ENCODE measurements at regions not wholly inside any gene's neighbourhood (a gene's known extent, or its start where the extent isn't known, plus 50 kb on each side); places are given as distances from the start of the nearest gene placed in this dataset.
"Not testable (repeated sequence)": the region's sequence is repeated elsewhere in the genome, so short reads cannot be mapped to it uniquely, and the experiment has no call there.

GRCh38 chr9:67362325-67362724 lies 370.0 kb upstream of the SPATA31A3 start:
- H3K27me3 Mint-ChIP-seq; H3K4me3 ChIP-seq (ENCODE audit: control extremely low read depth in 1 of 5, extremely low read depth in 1 of 5, insufficient read depth in 1 of 5, low read depth in 2 of 5, low read length in 4 of 5); DNase-seq; intact Hi-C loops (cut with micrococcal nuclease); POLR2A ChIA-PET; H2AFZ ChIP-seq (ENCODE audit: insufficient read depth, low read depth, low read length, poor library complexity, severe bottlenecking); H3K27ac ChIP-seq (ENCODE audit: low read length in 2 of 2); ATAC-seq (ENCODE audit: low read depth); CTCF ChIA-PET; H3K9me3 ChIP-seq (ENCODE audit: control extremely low read depth in 1 of 3, control insufficient read depth in 2 of 3, insufficient read depth in 1 of 3, low read length in 2 of 3); H3K4me1 ChIP-seq (ENCODE audit: control insufficient read depth in 2 of 2, insufficient read depth in 2 of 2, low read length in 2 of 2); H3K36me3 ChIP-seq (replicated peaks in 1 of 2; ENCODE audit: control extremely low read depth in 1 of 2, control insufficient read depth in 1 of 2, extremely low read depth in 1 of 2, insufficient read depth in 2 of 2, low read length in 1 of 2); H3K9me3 Mint-ChIP-seq (ENCODE audit: insufficient read depth); H3K27ac Mint-ChIP-seq; H3K4me2 ChIP-seq (replicated peaks; ENCODE audit: low read depth, low read length, poor library complexity, severe bottlenecking); H3K79me2 ChIP-seq (ENCODE audit: control insufficient read depth, insufficient read depth, low read length); H3K4me3 Mint-ChIP-seq; H3K9ac ChIP-seq (ENCODE audit: low read length); H4K20me1 ChIP-seq (ENCODE audit: control insufficient read depth, insufficient read depth, low read length, poor library complexity, severe bottlenecking); H3K4me1 Mint-ChIP-seq; H3K27me3 ChIP-seq (replicated peaks in 1 of 4; ENCODE audit: control extremely low read depth in 1 of 4, control insufficient read depth in 3 of 4, insufficient read depth in 4 of 4, low read length in 3 of 4): not testable (repeated sequence)
- WGBS (ENCODE audit: insufficient coverage): no CpG with 5 or more reads among the region's 7 CpGs

GRCh38 chr9:67353961-67354360 lies 361.6 kb upstream of the SPATA31A3 start:
- ATAC-seq (ENCODE audit: low read depth); H3K9me3 Mint-ChIP-seq (ENCODE audit: insufficient read depth); H3K4me3 ChIP-seq (ENCODE audit: control extremely low read depth in 1 of 5, extremely low read depth in 1 of 5, insufficient read depth in 1 of 5, low read depth in 2 of 5, low read length in 4 of 5); H3K27me3 ChIP-seq (replicated peaks in 1 of 4; ENCODE audit: control extremely low read depth in 1 of 4, control insufficient read depth in 3 of 4, insufficient read depth in 4 of 4, low read length in 3 of 4); intact Hi-C loops (cut with micrococcal nuclease); H3K27ac ChIP-seq (ENCODE audit: low read length in 2 of 2); H3K4me3 Mint-ChIP-seq; POLR2A ChIA-PET; CTCF ChIA-PET; H3K4me1 Mint-ChIP-seq; DNase-seq; H3K4me2 ChIP-seq (replicated peaks; ENCODE audit: low read depth, low read length, poor library complexity, severe bottlenecking); H3K9me3 ChIP-seq (ENCODE audit: control extremely low read depth in 1 of 3, control insufficient read depth in 2 of 3, insufficient read depth in 1 of 3, low read length in 2 of 3); H2AFZ ChIP-seq (ENCODE audit: insufficient read depth, low read depth, low read length, poor library complexity, severe bottlenecking); H3K27ac Mint-ChIP-seq; H3K36me3 ChIP-seq (replicated peaks in 1 of 2; ENCODE audit: control extremely low read depth in 1 of 2, control insufficient read depth in 1 of 2, extremely low read depth in 1 of 2, insufficient read depth in 2 of 2, low read length in 1 of 2); H3K79me2 ChIP-seq (ENCODE audit: control insufficient read depth, insufficient read depth, low read length); H3K9ac ChIP-seq (ENCODE audit: low read length); H3K27me3 Mint-ChIP-seq; H4K20me1 ChIP-seq (ENCODE audit: control insufficient read depth, insufficient read depth, low read length, poor library complexity, severe bottlenecking); H3K4me1 ChIP-seq (ENCODE audit: control insufficient read depth in 2 of 2, insufficient read depth in 2 of 2, low read length in 2 of 2): not testable (repeated sequence)
- no CpG with 5 or more reads among the region's 4 CpGs for WGBS (ENCODE audit: insufficient coverage)

GRCh38 chr9:67349424-67349759 lies 357.0 kb upstream of the SPATA31A3 start:
- CTCF ChIA-PET; ATAC-seq (ENCODE audit: low read depth); intact Hi-C loops (cut with micrococcal nuclease); H3K4me3 Mint-ChIP-seq; H3K9me3 ChIP-seq (ENCODE audit: control extremely low read depth in 1 of 3, control insufficient read depth in 2 of 3, insufficient read depth in 1 of 3, low read length in 2 of 3); H3K9me3 Mint-ChIP-seq (ENCODE audit: insufficient read depth); H3K27ac Mint-ChIP-seq; DNase-seq; H3K27me3 ChIP-seq (replicated peaks in 1 of 4; ENCODE audit: control extremely low read depth in 1 of 4, control insufficient read depth in 3 of 4, insufficient read depth in 4 of 4, low read length in 3 of 4); H3K27me3 Mint-ChIP-seq; H3K4me1 Mint-ChIP-seq; H3K4me1 ChIP-seq (ENCODE audit: control insufficient read depth in 2 of 2, insufficient read depth in 2 of 2, low read length in 2 of 2); H3K9ac ChIP-seq (ENCODE audit: low read length); H3K36me3 ChIP-seq (replicated peaks in 1 of 2; ENCODE audit: control extremely low read depth in 1 of 2, control insufficient read depth in 1 of 2, extremely low read depth in 1 of 2, insufficient read depth in 2 of 2, low read length in 1 of 2); POLR2A ChIA-PET; H3K4me2 ChIP-seq (replicated peaks; ENCODE audit: low read depth, low read length, poor library complexity, severe bottlenecking); H2AFZ ChIP-seq (ENCODE audit: insufficient read depth, low read depth, low read length, poor library complexity, severe bottlenecking); H3K79me2 ChIP-seq (ENCODE audit: control insufficient read depth, insufficient read depth, low read length); H4K20me1 ChIP-seq (ENCODE audit: control insufficient read depth, insufficient read depth, low read length, poor library complexity, severe bottlenecking); H3K4me3 ChIP-seq (ENCODE audit: control extremely low read depth in 1 of 5, extremely low read depth in 1 of 5, insufficient read depth in 1 of 5, low read depth in 2 of 5, low read length in 4 of 5); H3K27ac ChIP-seq (ENCODE audit: low read length in 2 of 2): not testable (repeated sequence)
- no CpG with 5 or more reads among the region's 2 CpGs for WGBS (ENCODE audit: insufficient coverage)

- not testable (repeated sequence) for H3K27me3 ChIP-seq (replicated peaks in 1 of 4; ENCODE audit: control extremely low read depth in 1 of 4, control insufficient read depth in 3 of 4, insufficient read depth in 4 of 4, low read length in 3 of 4); H3K36me3 ChIP-seq (replicated peaks in 1 of 2; ENCODE audit: control extremely low read depth in 1 of 2, control insufficient read depth in 1 of 2, extremely low read depth in 1 of 2, insufficient read depth in 2 of 2, low read length in 1 of 2)
- WGBS (ENCODE audit: insufficient coverage): no CpG with 5 or more reads among the region's 2 CpGs
Observed at GRCh38 chr9:67348562-67349423, 356.4 kb upstream of the SPATA31A3 start.

More at GRCh38 chr9:67348562-67349423, 356.4 kb upstream of the SPATA31A3 start:
- H3K4me3 Mint-ChIP-seq; intact Hi-C loops (cut with micrococcal nuclease); H2AFZ ChIP-seq (ENCODE audit: insufficient read depth, low read depth, low read length, poor library complexity, severe bottlenecking); H4K20me1 ChIP-seq (ENCODE audit: control insufficient read depth, insufficient read depth, low read length, poor library complexity, severe bottlenecking); H3K9me3 Mint-ChIP-seq (ENCODE audit: insufficient read depth); DNase-seq; ATAC-seq (ENCODE audit: low read depth); H3K4me2 ChIP-seq (replicated peaks; ENCODE audit: low read depth, low read length, poor library complexity, severe bottlenecking); H3K27ac ChIP-seq (ENCODE audit: low read length in 2 of 2); POLR2A ChIA-PET; H3K9me3 ChIP-seq (ENCODE audit: control extremely low read depth in 1 of 3, control insufficient read depth in 2 of 3, insufficient read depth in 1 of 3, low read length in 2 of 3); H3K4me1 ChIP-seq (ENCODE audit: control insufficient read depth in 2 of 2, insufficient read depth in 2 of 2, low read length in 2 of 2); H3K27ac Mint-ChIP-seq; CTCF ChIA-PET; H3K4me3 ChIP-seq (ENCODE audit: control extremely low read depth in 1 of 5, extremely low read depth in 1 of 5, insufficient read depth in 1 of 5, low read depth in 2 of 5, low read length in 4 of 5); H3K9ac ChIP-seq (ENCODE audit: low read length); H3K27me3 Mint-ChIP-seq; H3K4me1 Mint-ChIP-seq; H3K79me2 ChIP-seq (ENCODE audit: control insufficient read depth, insufficient read depth, low read length): not testable (repeated sequence)
